H1 (cell line): ENCODE measurements at regions not wholly inside any gene's neighbourhood (a gene's known extent, or its start where the extent isn't known, plus 50 kb on each side); places are given as distances from the start of the nearest gene placed in this dataset.

Experiments used
- BCL11A ChIP-seq, 2 experiments: IDR thresholded peaks; one replicate each; pipeline ENCODE4 v1.6.1; 2011; ENCODE audit warnings: low read depth in 2 of 2, low read length in 2 of 2, mild to moderate bottlenecking in 2 of 2
- CBX5 ChIP-seq: fragments of 300-800, 300-1000 bp; sonication (generic); IDR thresholded peaks from 2 replicates; pipeline ENCODE4 v1.7.1; 2016; ENCODE audit warnings: antibody characterized with exemption, low read length, low read depth
- CHD7 ChIP-seq: fragments of 300-600 bp; sonication (generic); IDR thresholded peaks from 2 replicates; pipeline ENCODE4 v1.7.1; 2012; ENCODE audit warnings: low read length, moderate library complexity, mild to moderate bottlenecking, inconsistent platforms; ENCODE audit not compliant: insufficient replicate concordance
- HDAC2 ChIP-seq, 2 experiments: fragments of 300-600 bp in 1 of 2; sonication (generic) in 1 of 2; IDR thresholded peaks; 2 replicates each; pipeline ENCODE4 v1.6.1; 2011 to 2012; ENCODE audit warnings: low read depth in 2 of 2, low read length in 2 of 2, mild to moderate bottlenecking in 2 of 2, moderate library complexity in 2 of 2, borderline replicate concordance in 1 of 2, inconsistent platforms in 1 of 2
- KDM5A ChIP-seq: fragments of 200-600 bp; IDR thresholded peaks from 2 replicates; pipeline ENCODE4 v1.7.1; 2012; ENCODE audit warnings: mild to moderate bottlenecking, low read length, inconsistent platforms, mixed read lengths
- POLR2A ChIP-seq, 2 experiments: IDR thresholded peaks; 1 replicate in 1 of 2; 2 replicates in 1 of 2; pipeline ENCODE4 v1.6.1; 2011; ENCODE audit warnings: low read depth in 2 of 2, low read length in 2 of 2, mild to moderate bottlenecking in 2 of 2; ENCODE audit errors: control extremely low read depth in 1 of 2
- RAD21 ChIP-seq, 2 experiments: IDR thresholded peaks in 1 of 2; conservative IDR thresholded peaks in 1 of 2; 2 replicates each; pipeline ENCODE4 v1.6.1; 2011; ENCODE audit warnings: low read depth in 2 of 2, low read length in 2 of 2, improper control_type of control experiment in 1 of 2, inconsistent platforms in 1 of 2, mild to moderate bottlenecking in 1 of 2, moderate library complexity in 1 of 2
- SIX5 ChIP-seq: IDR thresholded peaks from 2 replicates; pipeline ENCODE4 v1.6.1; 2011; ENCODE audit warnings: mild to moderate bottlenecking, low read depth, low read length
- SRF ChIP-seq: IDR thresholded peaks from 2 replicates; pipeline ENCODE4 v1.6.1; 2011; ENCODE audit warnings: mild to moderate bottlenecking, low read depth, low read length, moderate library complexity
- TF ChIP-seq, protein P1 (sequence below): IDR thresholded peaks from 2 replicates; pipeline ENCODE4 v1.6.1; 2011; ENCODE audit warnings: low read depth, mild to moderate bottlenecking, low read length; ENCODE audit not compliant: insufficient read depth

DNA sequence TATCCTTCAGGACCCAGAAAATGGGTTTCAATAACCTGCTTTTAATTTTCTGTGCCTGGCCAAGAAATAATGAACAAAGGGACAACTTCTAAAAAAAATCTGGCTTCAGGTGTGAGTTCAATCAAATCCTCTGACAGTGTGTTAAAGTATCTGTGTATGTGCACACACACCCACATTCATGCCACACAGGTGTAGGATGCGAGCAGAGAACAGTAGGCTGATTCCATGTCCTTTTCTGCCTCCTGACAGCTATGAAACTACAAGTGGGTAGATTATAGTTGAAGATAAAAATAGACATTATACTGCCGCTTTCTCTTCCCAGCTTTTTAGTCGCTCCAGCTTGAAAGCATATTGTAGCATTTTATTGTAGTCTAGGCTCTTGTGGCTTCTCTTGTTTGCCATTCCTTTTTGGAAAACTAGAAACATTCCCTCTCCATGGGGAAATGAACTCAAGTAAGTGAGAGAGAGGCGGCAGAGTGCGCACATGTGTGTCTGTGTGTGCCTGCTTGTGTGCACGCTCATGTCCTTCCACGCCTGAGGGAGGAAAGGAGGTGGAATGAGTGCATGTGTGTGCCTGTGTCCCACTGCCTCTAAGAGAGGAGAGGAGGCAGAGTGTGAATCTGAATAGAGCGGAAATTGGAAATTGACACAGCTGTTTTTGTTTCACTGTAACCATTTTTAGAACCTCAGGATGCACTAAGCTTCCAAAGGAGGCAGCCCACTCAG lies 273.0 kb downstream of the ELAVL2 start (continued):
- no peak for TF ChIP-seq CHD7
- TF ChIP-seq SRF, result no peak
- TF ChIP-seq BCL11A (IDR thresholded peaks at IDR 0.05; ENCODE audit: low read depth in 2 of 2, low read length in 2 of 2), result no peak
- TF ChIP-seq KDM5A, result no peak
- TF ChIP-seq CBX5, result no peak
- no peak for TF ChIP-seq POLR2A (IDR thresholded peaks at IDR 0.05; ENCODE audit: control extremely low read depth in 1 of 2, low read depth in 2 of 2, low read length in 2 of 2)
- no peak for TF ChIP-seq RAD21 (IDR thresholded peaks at IDR 0.05 in 1 of 2, conservative IDR thresholded peaks at IDR 0.05 in 1 of 2; ENCODE audit: low read depth in 2 of 2, low read length in 2 of 2)
- TF ChIP-seq SIX5, result no peak
- TF ChIP-seq, protein P1, sequence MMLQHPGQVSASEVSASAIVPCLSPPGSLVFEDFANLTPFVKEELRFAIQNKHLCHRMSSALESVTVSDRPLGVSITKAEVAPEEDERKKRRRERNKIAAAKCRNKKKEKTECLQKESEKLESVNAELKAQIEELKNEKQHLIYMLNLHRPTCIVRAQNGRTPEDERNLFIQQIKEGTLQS, result no peak
- TF ChIP-seq HDAC2 (IDR thresholded peaks at IDR 0.05; ENCODE audit: borderline replicate concordance in 1 of 2, low read depth in 2 of 2, low read length in 2 of 2), result no peak
